Smooth muscle cell (in vitro differentiated cells): ENCODE measurements at regions not wholly inside any gene's neighbourhood (a gene's known extent, or its start where the extent isn't known, plus 50 kb on each side); places are given as distances from the start of the nearest gene placed in this dataset.

Experiments used
- DNase-seq: peaks from one replicate; lab custom pipeline; 2025; ENCODE audit not compliant: unreplicated experiment; lab: John Stamatoyannopoulos, UW
- H2AFZ ChIP-seq: fragments of 200-600 bp; sonication (generic); 2 replicates; pipeline ENCODE4 v1.6.0; 2016; ENCODE audit warnings: antibody characterized with exemption, low read depth, mild to moderate bottlenecking
- H3F3A ChIP-seq: fragments of 200-600 bp; sonication (generic); 2 replicates; pipeline ENCODE4 v1.6.0; 2017; ENCODE audit warnings: antibody characterized with exemption, low read depth
- H3K27ac ChIP-seq: fragments of 200-600 bp; sonication (generic); 2 replicates; pipeline ENCODE4 v1.5.1; 2016; ENCODE audit warnings: low read depth, mild to moderate bottlenecking
- H3K27me3 ChIP-seq: fragments of 200-600 bp; sonication (generic); 2 replicates; pipeline ENCODE4 v1.6.1; 2016; ENCODE audit warnings: low read depth, mild to moderate bottlenecking
- H3K36me3 ChIP-seq: fragments of 200-600 bp; sonication (generic); 2 replicates; pipeline ENCODE4 v1.5.1; 2016; ENCODE audit warnings: low read depth
- H3K4me1 ChIP-seq: fragments of 200-600 bp; sonication (generic); 2 replicates; pipeline ENCODE4 v1.5.1; 2016; ENCODE audit warnings: low read depth
- H3K4me2 ChIP-seq: fragments of 200-600 bp; sonication (generic); 2 replicates; pipeline ENCODE4 v1.6.0; 2016; ENCODE audit warnings: mild to moderate bottlenecking
- H3K4me3 ChIP-seq: fragments of 200-600 bp; sonication (generic); 2 replicates; pipeline ENCODE4 v1.5.1; 2016; ENCODE audit warnings: mild to moderate bottlenecking
- H3K79me2 ChIP-seq: fragments of 200-600 bp; sonication (generic); 2 replicates; pipeline ENCODE4 v1.6.0; 2016; ENCODE audit warnings: low read depth, mild to moderate bottlenecking
- H3K9ac ChIP-seq: fragments of 200-600 bp; sonication (generic); 2 replicates; pipeline ENCODE4 v1.6.0; 2016; ENCODE audit warnings: low read depth
- H3K9me3 ChIP-seq: fragments of 200-600 bp; sonication (generic); replicated peaks from 2 replicates; pipeline ENCODE4 v1.5.1; 2016; ENCODE audit warnings: low read depth
- H4K20me1 ChIP-seq: fragments of 200-600 bp; sonication (generic); 2 replicates; pipeline ENCODE4 v1.6.0; 2016; ENCODE audit warnings: low read depth
- WGBS: methylation state at CpG from one replicate; pipeline ENCODE4 v1.1.7; 2016; ENCODE audit warnings: low lambda C conversion rate; 5-methylcytosine and 5-hydroxymethylcytosine counted together
- TF ChIP-seq, protein P1 (sequence below): fragments of 200-600 bp; sonication (generic); IDR thresholded peaks from 2 replicates; pipeline ENCODE4 v1.5.1; 2017; ENCODE audit warnings: borderline replicate concordance, mild to moderate bottlenecking, antibody characterized with exemption; ENCODE audit not compliant: insufficient read depth, poor library complexity, severe bottlenecking

DNA sequence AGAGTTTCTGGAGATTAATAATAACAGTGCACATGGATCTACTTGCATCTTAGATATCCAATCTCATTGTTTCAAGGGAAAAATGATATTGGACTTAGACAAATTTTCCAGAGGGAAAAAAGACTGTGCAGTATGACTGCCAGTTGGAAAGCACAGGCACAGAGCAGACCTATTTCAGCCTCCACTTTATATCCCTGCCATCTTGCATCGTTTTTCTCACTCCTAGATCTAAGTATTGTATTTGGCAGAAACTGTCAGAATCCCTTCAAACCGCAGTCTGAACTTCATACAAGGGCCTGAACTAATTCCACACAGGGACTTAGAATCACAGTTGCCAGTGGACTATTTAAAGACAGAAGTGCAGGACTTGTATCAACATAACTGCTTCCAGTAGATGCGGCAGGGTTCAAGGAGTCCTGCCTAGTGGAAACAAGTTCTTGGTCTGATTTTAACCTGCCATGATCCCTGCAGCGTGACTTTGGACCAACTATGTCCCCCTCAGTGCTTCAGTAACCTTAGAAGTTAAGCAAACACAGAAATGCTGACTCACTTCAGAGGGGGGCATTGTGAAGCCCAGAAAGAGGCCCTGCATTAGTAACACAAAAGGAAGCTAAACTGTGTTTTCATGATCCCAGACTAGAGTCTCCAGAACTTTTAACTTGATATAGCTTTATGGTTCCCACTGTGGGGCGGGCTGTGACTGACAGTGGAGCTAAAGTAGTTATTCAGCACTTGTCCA is 95.7 kb upstream of the PALS2 start:
- Histone ChIP-seq H3K27ac (peak overlapping the region; percentile 69), H3K4me3 (no peak overlapping the region), H3K9ac (peak overlapping the region; percentile 10), H4K20me1 (no peaks in the 10 kb centered on the region), H3K27me3 (no peaks in the 10 kb centered on the region), H3K36me3 (no peaks in the 10 kb centered on the region), H3K4me1 (peaks cover 16% of the 10 kb centered on the region), H3K4me2 (peak overlapping the region; percentile 63), H3K9me3 (no peaks in the 10 kb centered on the region), H2AFZ (peak overlapping the region; percentile 71), H3K79me2 (no peaks in the 10 kb centered on the region), H3F3A (no peaks in the 10 kb centered on the region)
- 37% methylated on average over 5 of the region's 5 CpGs for WGBS
- DNase-seq = no peak
- TF ChIP-seq, protein P1, sequence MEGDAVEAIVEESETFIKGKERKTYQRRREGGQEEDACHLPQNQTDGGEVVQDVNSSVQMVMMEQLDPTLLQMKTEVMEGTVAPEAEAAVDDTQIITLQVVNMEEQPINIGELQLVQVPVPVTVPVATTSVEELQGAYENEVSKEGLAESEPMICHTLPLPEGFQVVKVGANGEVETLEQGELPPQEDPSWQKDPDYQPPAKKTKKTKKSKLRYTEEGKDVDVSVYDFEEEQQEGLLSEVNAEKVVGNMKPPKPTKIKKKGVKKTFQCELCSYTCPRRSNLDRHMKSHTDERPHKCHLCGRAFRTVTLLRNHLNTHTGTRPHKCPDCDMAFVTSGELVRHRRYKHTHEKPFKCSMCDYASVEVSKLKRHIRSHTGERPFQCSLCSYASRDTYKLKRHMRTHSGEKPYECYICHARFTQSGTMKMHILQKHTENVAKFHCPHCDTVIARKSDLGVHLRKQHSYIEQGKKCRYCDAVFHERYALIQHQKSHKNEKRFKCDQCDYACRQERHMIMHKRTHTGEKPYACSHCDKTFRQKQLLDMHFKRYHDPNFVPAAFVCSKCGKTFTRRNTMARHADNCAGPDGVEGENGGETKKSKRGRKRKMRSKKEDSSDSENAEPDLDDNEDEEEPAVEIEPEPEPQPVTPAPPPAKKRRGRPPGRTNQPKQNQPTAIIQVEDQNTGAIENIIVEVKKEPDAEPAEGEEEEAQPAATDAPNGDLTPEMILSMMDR = no peak

DNA sequence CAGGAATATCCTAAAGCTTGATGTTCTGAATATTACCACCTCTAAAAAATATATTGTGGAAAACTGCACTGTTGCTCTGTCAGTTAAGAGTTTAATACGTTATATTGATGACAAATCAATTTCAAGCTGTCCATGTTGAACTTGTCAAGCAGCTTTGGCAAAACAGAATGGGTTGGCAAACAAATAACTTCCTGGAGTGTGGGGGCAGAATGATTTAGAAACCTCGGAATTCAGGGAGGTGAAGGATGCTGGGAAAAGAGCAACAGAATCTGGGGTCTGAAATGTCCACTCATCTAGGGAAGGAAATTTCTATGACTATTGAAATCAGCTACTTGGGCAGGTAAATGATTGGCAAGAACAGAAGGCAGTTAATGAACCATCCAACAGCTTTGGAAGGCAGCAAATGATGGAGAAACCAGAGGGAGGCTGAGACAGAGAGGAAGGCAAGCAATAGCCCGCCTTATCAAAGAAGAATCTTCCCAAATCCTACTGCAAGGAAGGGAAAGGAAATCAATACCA is 95.1 kb upstream of the PALS2 start:
- Histone ChIP-seq H3K9me3 (no peaks in the 10 kb centered on the region), H3F3A (no peaks in the 10 kb centered on the region), H3K9ac (no peak overlapping the region), H3K4me1 (peaks cover 16% of the 10 kb centered on the region), H3K36me3 (no peaks in the 10 kb centered on the region), H3K27me3 (no peaks in the 10 kb centered on the region), H2AFZ (peak overlapping the region; percentile 71), H3K4me2 (peak overlapping the region; percentile 63), H3K79me2 (no peaks in the 10 kb centered on the region), H3K27ac (peak overlapping the region; percentile 69), H3K4me3 (no peak overlapping the region), H4K20me1 (no peaks in the 10 kb centered on the region)
- 73% methylated on average over 3 of the region's 3 CpGs for WGBS
- TF ChIP-seq, protein P1 = no peak
- DNase-seq = no peak

DNA sequence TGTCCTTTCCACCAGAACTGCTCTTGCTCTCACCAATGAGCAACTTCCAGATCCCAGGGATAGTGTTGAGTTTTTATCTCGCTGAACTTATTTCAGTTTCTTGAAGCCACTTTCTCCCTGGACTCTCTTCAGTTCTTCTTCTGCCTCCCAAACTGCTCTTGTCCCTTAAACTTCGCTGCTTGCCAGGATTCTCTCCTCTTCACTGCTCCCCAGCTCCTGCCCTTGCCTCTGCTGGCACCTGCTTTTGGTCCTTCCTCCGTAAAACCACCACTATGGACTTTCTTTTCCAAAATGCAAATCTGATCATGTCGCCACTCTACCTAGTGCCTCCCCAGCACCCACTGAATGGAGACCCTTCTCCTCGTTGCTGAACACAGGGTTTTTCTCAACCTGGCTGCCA is 92.8 kb upstream of the PALS2 start:
- no peaks in the 10 kb centered on the region for H3K9me3 ChIP-seq
- DNase-seq = no peak
- no peak overlapping the region for H3K4me2 ChIP-seq
- WGBS = 91% methylated on average over 5 of the region's 5 CpGs
- H3F3A ChIP-seq = no peaks in the 10 kb centered on the region
- H4K20me1 ChIP-seq = no peaks in the 10 kb centered on the region
- peaks cover 16% of the 10 kb centered on the region for H3K4me1 ChIP-seq
- TF ChIP-seq, protein P1 = no peak
- H3K9ac ChIP-seq = no peak overlapping the region
- H3K27me3 ChIP-seq = no peaks in the 10 kb centered on the region
- H3K4me3 ChIP-seq = no peak overlapping the region
- no peak overlapping the region for H2AFZ ChIP-seq
- no peaks in the 10 kb centered on the region for H3K36me3 ChIP-seq
- no peaks in the 10 kb centered on the region for H3K79me2 ChIP-seq
- H3K27ac ChIP-seq = no peak overlapping the region

DNA sequence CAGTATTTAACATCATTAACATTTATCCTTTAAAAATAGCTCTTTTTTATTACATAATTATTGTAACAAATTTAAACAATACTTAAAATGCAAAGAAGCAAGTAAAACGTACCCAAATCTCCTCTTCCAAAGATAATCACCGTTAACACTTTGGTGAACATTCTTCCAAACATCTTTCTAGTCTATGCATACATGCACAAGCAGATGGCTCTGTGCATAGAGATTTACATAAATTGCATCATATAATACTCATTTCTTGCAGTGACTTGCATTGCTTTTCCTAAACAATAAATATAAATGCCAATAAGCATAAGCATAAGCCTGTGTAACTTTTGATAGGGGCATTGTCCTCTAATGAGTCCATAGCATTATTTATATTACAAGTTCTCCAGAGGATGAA is 89.4 kb upstream of the PALS2 start:
- Histone ChIP-seq H3K79me2 (no peaks in the 10 kb centered on the region), H3K4me3 (no peak overlapping the region), H3K27ac (no peak overlapping the region), H3F3A (no peaks in the 10 kb centered on the region), H3K9ac (no peak overlapping the region), H2AFZ (no peak overlapping the region), H3K4me1 (no peaks in the 10 kb centered on the region), H3K27me3 (no peaks in the 10 kb centered on the region), H3K36me3 (no peaks in the 10 kb centered on the region), H4K20me1 (no peaks in the 10 kb centered on the region), H3K4me2 (no peak overlapping the region), H3K9me3 (no peaks in the 10 kb centered on the region)
- TF ChIP-seq, protein P1 = no peak
- no peak for DNase-seq
- WGBS = 75% methylated on average over 2 of the region's 2 CpGs
